H9 (cell line): ENCODE measurements at regions not wholly inside any gene's neighbourhood (a gene's known extent, or its start where the extent isn't known, plus 50 kb on each side); places are given as distances from the start of the nearest gene placed in this dataset.

Source experiments
- DNase-seq: peaks from one replicate; pipeline ENCODE4 v3.0.0-alpha.2; 2017
- H2AFZ ChIP-seq: one replicate; pipeline ENCODE4 v1.6.1; 2013; ENCODE audit warnings: mild to moderate bottlenecking, low read length, control low read depth, moderate library complexity
- H2AK5ac ChIP-seq: 2 replicates; pipeline ENCODE4 v1.6.1; 2013; ENCODE audit warnings: low read length, control low read depth, mixed read lengths; ENCODE audit not compliant: insufficient read length
- H2BK120ac ChIP-seq: one replicate; pipeline ENCODE4 v1.6.1; 2013; ENCODE audit warnings: low read depth, mild to moderate bottlenecking, low read length, control low read depth, inconsistent platforms; ENCODE audit not compliant: poor library complexity, severe bottlenecking
- H2BK12ac ChIP-seq: 2 replicates; pipeline ENCODE4 v1.6.1; 2013; ENCODE audit warnings: low read length, control low read depth, mixed read lengths, low read depth; ENCODE audit not compliant: insufficient read length
- H2BK15ac ChIP-seq: 2 replicates; pipeline ENCODE4 v1.6.1; 2013; ENCODE audit warnings: low read depth, low read length, control low read depth
- H2BK20ac ChIP-seq: one replicate; pipeline ENCODE4 v1.6.1; 2013; ENCODE audit warnings: low read depth, mild to moderate bottlenecking, low read length, control low read depth, inconsistent platforms; ENCODE audit not compliant: poor library complexity, severe bottlenecking
- H2BK5ac ChIP-seq: 2 replicates; pipeline ENCODE4 v1.6.1; 2013; ENCODE audit warnings: low read length, control low read depth, mixed read lengths; ENCODE audit not compliant: insufficient read length
- H3K14ac ChIP-seq: 2 replicates; pipeline ENCODE4 v1.6.1; 2013; ENCODE audit warnings: low read length, control low read depth; ENCODE audit not compliant: insufficient read depth
- H3K18ac ChIP-seq: 2 replicates; pipeline ENCODE4 v1.6.1; 2013; ENCODE audit warnings: low read depth, mild to moderate bottlenecking, mixed read lengths, low read length, control low read depth; ENCODE audit not compliant: insufficient read length
- H3K23ac ChIP-seq: 2 replicates; pipeline ENCODE4 v1.6.1; 2013; ENCODE audit warnings: low read length, control low read depth, mixed read lengths, low read depth; ENCODE audit not compliant: insufficient read length
- H3K23me2 ChIP-seq: 2 replicates; pipeline ENCODE4 v1.6.1; 2013; ENCODE audit warnings: low read depth, mild to moderate bottlenecking, mixed read lengths, low read length, control low read depth; ENCODE audit not compliant: insufficient read length, poor library complexity, severe bottlenecking
- H3K27ac ChIP-seq: 2 replicates; pipeline ENCODE4 v1.5.1; 2013; ENCODE audit warnings: low read length, control low read depth, mixed read lengths, low read depth; ENCODE audit not compliant: insufficient read length
- H3K27me3 ChIP-seq: 2 replicates; pipeline ENCODE4 v1.6.1; 2013; ENCODE audit warnings: low read length, control low read depth, inconsistent platforms; ENCODE audit not compliant: insufficient read depth
- H3K4ac ChIP-seq: 2 replicates; pipeline ENCODE4 v1.6.1; 2013; ENCODE audit warnings: low read depth, mild to moderate bottlenecking, control low read depth, inconsistent platforms, low read length, moderate library complexity
- H3K4me1 ChIP-seq: 2 replicates; pipeline ENCODE4 v1.6.1; 2013; ENCODE audit warnings: low read length, control low read depth, inconsistent platforms; ENCODE audit not compliant: insufficient read depth
- H3K4me2 ChIP-seq: 2 replicates; pipeline ENCODE4 v1.6.1; 2013; ENCODE audit warnings: low read length, control low read depth, mixed read lengths; ENCODE audit not compliant: insufficient read length, insufficient read depth
- H3K56ac ChIP-seq: 2 replicates; pipeline ENCODE4 v1.6.1; 2013; ENCODE audit warnings: low read depth, mild to moderate bottlenecking, mixed read lengths, low read length, control low read depth; ENCODE audit not compliant: insufficient read length
- H3K79me1 ChIP-seq: 2 replicates; pipeline ENCODE4 v1.6.1; 2013; ENCODE audit warnings: low read depth, mild to moderate bottlenecking, moderate library complexity, low read length, control low read depth, inconsistent platforms; ENCODE audit not compliant: insufficient read depth, poor library complexity, severe bottlenecking
- H3K79me2 ChIP-seq: 2 replicates; pipeline ENCODE4 v1.6.1; 2013; ENCODE audit warnings: low read length, control low read depth, inconsistent platforms; ENCODE audit not compliant: insufficient read depth
- H3K9ac ChIP-seq: 2 replicates; pipeline ENCODE4 v1.6.1; 2013; ENCODE audit warnings: low read length, control low read depth, mixed read lengths; ENCODE audit not compliant: insufficient read length; ENCODE audit errors: extremely low read depth
- H3K9me3 ChIP-seq: one replicate; pipeline ENCODE4 v1.6.1; 2013; ENCODE audit warnings: low read depth, low read length, inconsistent platforms; ENCODE audit not compliant: control insufficient read depth
- H3T11ph ChIP-seq: one replicate; pipeline ENCODE4 v1.6.1; 2013; ENCODE audit warnings: mild to moderate bottlenecking, low read length, control low read depth, inconsistent platforms
- H4K20me1 ChIP-seq: one replicate; pipeline ENCODE4 v1.6.1; 2013; ENCODE audit not compliant: control insufficient read depth, insufficient read length, insufficient read depth
- H4K5ac ChIP-seq: 2 replicates; pipeline ENCODE4 v1.6.1; 2013; ENCODE audit warnings: low read depth, mild to moderate bottlenecking, mixed read lengths, low read length, control low read depth; ENCODE audit not compliant: insufficient read length
- H4K8ac ChIP-seq: replicated peaks from 2 replicates; pipeline ENCODE4 v1.6.1; 2013; ENCODE audit warnings: low read length, control low read depth, mixed read lengths, low read depth; ENCODE audit not compliant: insufficient read length
- H4K91ac ChIP-seq: 2 replicates; pipeline ENCODE4 v1.6.1; 2013; ENCODE audit warnings: low read depth, mild to moderate bottlenecking, moderate library complexity, mixed read lengths, low read length, control low read depth; ENCODE audit not compliant: insufficient read length
- H3K27ac Mint-ChIP-seq, 3 experiments: 2 replicates in 2 of 3; 3 replicates in 1 of 3; pipeline ENCODE4 v1.8.0; 2020 to 2021; ENCODE audit warnings: mixed read lengths in 3 of 3, mild to moderate bottlenecking in 1 of 3, moderate library complexity in 1 of 3
- H3K27me3 Mint-ChIP-seq: 2 replicates; pipeline ENCODE4 v1.8.0; 2021; ENCODE audit warnings: low read depth, mild to moderate bottlenecking, moderate library complexity, mixed read lengths
- H3K36me3 Mint-ChIP-seq, 3 experiments: 2 replicates in 2 of 3; 3 replicates in 1 of 3; pipeline ENCODE4 v1.8.0; 2020 to 2021; ENCODE audit warnings: low read depth in 3 of 3, mixed read lengths in 3 of 3; ENCODE audit not compliant: insufficient read depth in 1 of 3
- H3K4me1 Mint-ChIP-seq, 2 experiments: 2 replicates each; pipeline ENCODE4 v1.8.0; 2020; ENCODE audit warnings: mixed read lengths in 2 of 2
- H3K4me3 Mint-ChIP-seq, 2 experiments: 2 replicates in 1 of 2; 3 replicates in 1 of 2; pipeline ENCODE4 v1.8.0; 2020 to 2021; ENCODE audit warnings: mild to moderate bottlenecking in 2 of 2, mixed read lengths in 2 of 2, moderate library complexity in 1 of 2
- H3K9me3 Mint-ChIP-seq, 2 experiments: 2 replicates in 1 of 2; 3 replicates in 1 of 2; pipeline ENCODE4 v1.8.0; 2020; ENCODE audit warnings: mild to moderate bottlenecking in 2 of 2, mixed read lengths in 2 of 2, moderate library complexity in 1 of 2
- WGBS: extraction: QIAGEN DNeasy Blood & Tissue Kit; methylation state at CpG from one replicate; pipeline ENCODE4 v1.1.7; 2013; ENCODE audit warnings: missing lambda C conversion rate, low lambda C conversion rate, mixed read lengths; ENCODE audit not compliant: insufficient read length; ENCODE audit errors: extremely low coverage; 5-methylcytosine and 5-hydroxymethylcytosine counted together
- TF ChIP-seq, protein P1 (sequence below): fragments of 200-600 bp; sonication (generic); conservative IDR thresholded peaks from 3 replicates; pipeline ENCODE4 v1.8.0; 2021; ENCODE audit warnings: antibody characterized with exemption, mild to moderate bottlenecking

DNA sequence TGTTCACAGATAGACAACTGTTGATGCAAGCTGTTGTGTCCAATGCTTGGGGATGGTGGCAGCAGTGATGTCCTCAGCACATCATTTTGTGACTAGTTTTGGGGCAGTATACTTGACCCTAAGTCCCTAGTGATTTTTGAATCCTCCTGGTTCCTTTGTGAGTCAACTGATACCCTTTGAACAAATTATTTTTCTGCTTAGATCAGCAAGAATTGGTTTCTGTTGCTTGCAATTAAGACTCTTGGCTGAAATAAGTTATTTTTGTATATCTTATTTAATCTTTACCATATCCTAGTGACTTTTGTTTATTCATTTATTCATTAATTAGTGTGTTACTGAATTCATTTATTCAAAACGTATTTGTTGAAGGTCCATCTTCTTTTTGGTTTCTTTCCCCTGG, 392.0 kb upstream of the SGCD start:
- Histone ChIP-seq H3K18ac (no peak overlapping the region), H3K79me2 (no peaks in the 10 kb centered on the region), H3K4ac (no peak overlapping the region), H3K9me3 (no peaks in the 10 kb centered on the region), H4K5ac (no peak overlapping the region), H3K9ac (no peak overlapping the region), H3K23me2 (no peaks in the 10 kb centered on the region), H2BK5ac (no peak overlapping the region), H2AK5ac (no peak overlapping the region), H2AFZ (no peak overlapping the region), H3K4me2 (no peak overlapping the region), H3K79me1 (no peaks in the 10 kb centered on the region), H3K27ac (no peak overlapping the region), H3K56ac (no peak overlapping the region), H3K4me1 (no peaks in the 10 kb centered on the region), H3T11ph (no peak overlapping the region), H3K14ac (no peak overlapping the region), H2BK120ac (no peak overlapping the region), H4K8ac (no peak overlapping the region), H2BK12ac (no peak overlapping the region), H4K91ac (no peak overlapping the region), H2BK15ac (no peak overlapping the region), H2BK20ac (no peak overlapping the region), H4K20me1 (no peaks in the 10 kb centered on the region), H3K27me3 (no peaks in the 10 kb centered on the region), H3K23ac (no peak overlapping the region)
- no peaks in the 10 kb centered on the region for H3K27me3 Mint-ChIP-seq
- no peak overlapping the region for H3K4me3 Mint-ChIP-seq
- no peak for DNase-seq
- WGBS = no CpG with 5 or more reads among the region's 1 CpG
- H3K4me1 Mint-ChIP-seq = peaks cover 0 to 4% of the 10 kb centered on the region in 2 experiments; a peak in 1 of 4 replicates
- no peaks in the 10 kb centered on the region for H3K9me3 Mint-ChIP-seq
- TF ChIP-seq, protein P1, sequence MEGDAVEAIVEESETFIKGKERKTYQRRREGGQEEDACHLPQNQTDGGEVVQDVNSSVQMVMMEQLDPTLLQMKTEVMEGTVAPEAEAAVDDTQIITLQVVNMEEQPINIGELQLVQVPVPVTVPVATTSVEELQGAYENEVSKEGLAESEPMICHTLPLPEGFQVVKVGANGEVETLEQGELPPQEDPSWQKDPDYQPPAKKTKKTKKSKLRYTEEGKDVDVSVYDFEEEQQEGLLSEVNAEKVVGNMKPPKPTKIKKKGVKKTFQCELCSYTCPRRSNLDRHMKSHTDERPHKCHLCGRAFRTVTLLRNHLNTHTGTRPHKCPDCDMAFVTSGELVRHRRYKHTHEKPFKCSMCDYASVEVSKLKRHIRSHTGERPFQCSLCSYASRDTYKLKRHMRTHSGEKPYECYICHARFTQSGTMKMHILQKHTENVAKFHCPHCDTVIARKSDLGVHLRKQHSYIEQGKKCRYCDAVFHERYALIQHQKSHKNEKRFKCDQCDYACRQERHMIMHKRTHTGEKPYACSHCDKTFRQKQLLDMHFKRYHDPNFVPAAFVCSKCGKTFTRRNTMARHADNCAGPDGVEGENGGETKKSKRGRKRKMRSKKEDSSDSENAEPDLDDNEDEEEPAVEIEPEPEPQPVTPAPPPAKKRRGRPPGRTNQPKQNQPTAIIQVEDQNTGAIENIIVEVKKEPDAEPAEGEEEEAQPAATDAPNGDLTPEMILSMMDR = no peak
- H3K27ac Mint-ChIP-seq = no peak overlapping the region
- no peaks in the 10 kb centered on the region for H3K36me3 Mint-ChIP-seq
